B cell (primary cell): ENCODE measurements at regions not wholly inside any gene's neighbourhood (a gene's known extent, or its start where the extent isn't known, plus 50 kb on each side); places are given as distances from the start of the nearest gene placed in this dataset.
A peak's percentile ranks its signal among the peaks of the same experiment; 100 is the strongest.

Experiments
- ATAC-seq: fragments of 200-7000 bp; cut with Tn5 transposase; one replicate; pipeline ENCODE4 v1.10.0; 2021; ENCODE audit warnings: low read depth, mild to moderate bottlenecking, moderate number of reproducible peaks, moderate library complexity
- CTCF ChIA-PET: fragments of 350-600 bp; sonication (Branson Sonifier 250); formaldehyde crosslinking; loops from one replicate; lab custom pipeline; 2021; ENCODE audit warnings: antibody characterized with exemption, inconsistent platforms; lab: Charles Lee
- POLR2A ChIA-PET: fragments of 350-600 bp; sonication (Branson Sonifier 250); formaldehyde crosslinking; loops from one replicate; lab custom pipeline; 2021; ENCODE audit warnings: antibody characterized with exemption; lab: Charles Lee
- DNase-seq: peaks from one replicate; pipeline ENCODE4 v3.0.0; 2013
- H2AFZ ChIP-seq: 2 replicates; pipeline ENCODE4 v1.6.1; 2012; ENCODE audit warnings: mild to moderate bottlenecking, low read depth, low read length; ENCODE audit not compliant: insufficient read depth, poor library complexity, severe bottlenecking
- H3K27ac ChIP-seq, 2 donors: 1 replicate in 1 of 2; 2 replicates in 1 of 2; pipeline ENCODE4 v1.5.1; 2012 to 2013; ENCODE audit warnings: low read length in 2 of 2, mild to moderate bottlenecking in 2 of 2, moderate library complexity in 1 of 2
- H3K27me3 ChIP-seq, 4 experiments: fragments of 200-600 bp in 1 of 4; sonication (generic) in 1 of 4; replicated peaks in 1 of 4; 1 replicate in 2 of 4; 2 replicates in 2 of 4; pipeline versions ENCODE4 v1.6.1 to v1.7.0; 2013 to 2016; ENCODE audit warnings: low read length in 3 of 4, mild to moderate bottlenecking in 2 of 4, mixed read lengths in 1 of 4, moderate library complexity in 1 of 4; ENCODE audit not compliant: insufficient read depth in 4 of 4, control insufficient read depth in 3 of 4; ENCODE audit errors: control extremely low read depth in 1 of 4
- H3K36me3 ChIP-seq, 2 experiments: replicated peaks in 1 of 2; 1 replicate in 1 of 2; 2 replicates in 1 of 2; pipeline versions ENCODE4 v1.6.1 to v1.7.1; 2013; ENCODE audit warnings: low read length in 1 of 2; ENCODE audit not compliant: insufficient read depth in 2 of 2, control insufficient read depth in 1 of 2; ENCODE audit errors: control extremely low read depth in 1 of 2, extremely low read depth in 1 of 2
- H3K4me1 ChIP-seq, 2 donors: fragments of 200-600 bp in 1 of 2; sonication (generic) in 1 of 2; 1 replicate in 1 of 2; 2 replicates in 1 of 2; pipeline versions ENCODE4 v1.5.1 to v1.6.1; 2013 to 2017; ENCODE audit warnings: low read length in 2 of 2; ENCODE audit not compliant: control insufficient read depth in 2 of 2, insufficient read depth in 2 of 2
- H3K4me2 ChIP-seq: replicated peaks from 2 replicates; pipeline ENCODE3; 2012; ENCODE audit warnings: mild to moderate bottlenecking, low read depth, low read length; ENCODE audit not compliant: poor library complexity, severe bottlenecking
- H3K4me3 ChIP-seq, 5 experiments: fragments of 200-600 bp in 1 of 5; sonication (generic) in 1 of 5; 1 replicate in 3 of 5; 2 replicates in 2 of 5; pipeline versions ENCODE4 v1.5.1 to v1.7.0; 2011 to 2016; ENCODE audit warnings: low read length in 4 of 5, mild to moderate bottlenecking in 4 of 5, low read depth in 2 of 5, control low read depth in 1 of 5, moderate library complexity in 1 of 5; ENCODE audit not compliant: insufficient read depth in 1 of 5; ENCODE audit errors: control extremely low read depth in 1 of 5, extremely low read depth in 1 of 5
- H3K79me2 ChIP-seq: fragments of 200-600 bp; sonication (generic); one replicate; pipeline ENCODE4 v1.6.0; 2016; ENCODE audit warnings: low read length; ENCODE audit not compliant: control insufficient read depth, insufficient read depth
- H3K9ac ChIP-seq: fragments of 200-600 bp; sonication (generic); 2 replicates; pipeline ENCODE4 v1.6.1; 2017; ENCODE audit warnings: mild to moderate bottlenecking, low read length, moderate library complexity
- H3K9me3 ChIP-seq, 3 donors: one replicate each; pipeline versions ENCODE4 v1.6.1 to v1.7.1; 2013; ENCODE audit warnings: low read length in 2 of 3; ENCODE audit not compliant: control insufficient read depth in 2 of 3, insufficient read depth in 1 of 3; ENCODE audit errors: control extremely low read depth in 1 of 3
- H4K20me1 ChIP-seq: 2 replicates; pipeline ENCODE4 v1.6.0; 2012; ENCODE audit warnings: mild to moderate bottlenecking, low read length; ENCODE audit not compliant: insufficient read depth, control insufficient read depth, poor library complexity, severe bottlenecking
- H3K27ac Mint-ChIP-seq: one replicate; pipeline ENCODE4 v1.8.0; 2021; ENCODE audit warnings: mixed read lengths
- H3K27me3 Mint-ChIP-seq: one replicate; pipeline ENCODE4 v1.8.0; 2021; ENCODE audit warnings: mixed read lengths
- H3K4me1 Mint-ChIP-seq: one replicate; pipeline ENCODE4 v1.8.0; 2021; ENCODE audit warnings: mixed read lengths
- H3K4me3 Mint-ChIP-seq: one replicate; pipeline ENCODE4 v1.8.0; 2021; ENCODE audit warnings: mixed read lengths
- H3K9me3 Mint-ChIP-seq: one replicate; pipeline ENCODE4 v1.8.0; 2022; ENCODE audit warnings: mixed read lengths; ENCODE audit not compliant: insufficient read depth
- CTCF ChIP-seq: fragments of 200-600 bp; IDR thresholded peaks from one replicate; pipeline ENCODE4 v1.8.0; 2022; ENCODE audit warnings: antibody characterized with exemption, mild to moderate bottlenecking
- EZH2 ChIP-seq: IDR thresholded peaks from 2 replicates; pipeline ENCODE4 v1.6.1; 2012; ENCODE audit warnings: borderline replicate concordance, low read depth, mild to moderate bottlenecking, moderate library complexity, low read length; ENCODE audit not compliant: insufficient read depth, poor library complexity, severe bottlenecking
- WGBS: methylation state at CpG from one replicate; pipeline ENCODE4 v1.1.5; 2013; ENCODE audit warnings: missing lambda C conversion rate; ENCODE audit not compliant: insufficient coverage; 5-methylcytosine and 5-hydroxymethylcytosine counted together
- intact Hi-C: fragments of 100-400 bp; cut with micrococcal nuclease; formaldehyde crosslinking; loops from one replicate; pipeline ENCODE4 v1.10.0; 2022

GRCh38 chr3:152669560-152669959 is 165.4 kb upstream of the P2RY1 start:
- H3K27ac ChIP-seq: no peak overlapping the region
- Mint-ChIP-seq H3K4me3 (no peak overlapping the region), H3K9me3 (no peaks in the 10 kb centered on the region), H3K4me1 (peaks cover 3% of the 10 kb centered on the region), H3K27ac (no peak overlapping the region), H3K27me3 (peaks cover 26% of the 10 kb centered on the region)
- no peak for ATAC-seq
- H3K4me1 ChIP-seq: no peaks in the 10 kb centered on the region
- TF ChIP-seq EZH2: no peak
- no peak for TF ChIP-seq CTCF
- H3K79me2 ChIP-seq: no peaks in the 10 kb centered on the region
- DNase-seq: no peak
- H3K27me3 ChIP-seq: peaks cover 0 to 4% (median 1%) of the 10 kb centered on the region in 4 experiments
- no peak overlapping the region for H3K4me2 ChIP-seq
- POLR2A ChIA-PET: no interaction called here
- H2AFZ ChIP-seq: no peak overlapping the region
- no peaks in the 10 kb centered on the region for H4K20me1 ChIP-seq
- no peaks in the 10 kb centered on the region for H3K9me3 ChIP-seq
- H3K4me3 ChIP-seq: no peak overlapping the region
- CTCF ChIA-PET: no interaction called here
- H3K36me3 ChIP-seq: no peaks in the 10 kb centered on the region
- WGBS: 100% methylated on average over 1 of the region's 4 CpGs
- intact Hi-C loops: no loop called here
- no peak overlapping the region for H3K9ac ChIP-seq

GRCh38 chr3:152671446-152672319 is 163.2 kb upstream of the P2RY1 start:
- DNase-seq (no peak), ATAC-seq (no peak)
- Mint-ChIP-seq H3K27ac (no peak overlapping the region), H3K4me1 (peaks cover 3% of the 10 kb centered on the region), H3K9me3 (no peaks in the 10 kb centered on the region), H3K4me3 (no peak overlapping the region), H3K27me3 (peaks cover 21% of the 10 kb centered on the region)
- H3K27ac ChIP-seq: no peak overlapping the region
- no peak overlapping the region for H3K4me2 ChIP-seq
- no peak overlapping the region for H3K9ac ChIP-seq
- no peaks in the 10 kb centered on the region for H3K36me3 ChIP-seq
- H2AFZ ChIP-seq: peak overlapping the region; percentile 13
- no peaks in the 10 kb centered on the region for H3K4me1 ChIP-seq
- ChIA-PET CTCF (no interaction called here), POLR2A (no interaction called here)
- no peak for TF ChIP-seq CTCF
- no peak for TF ChIP-seq EZH2
- no peak overlapping the region for H3K4me3 ChIP-seq
- H4K20me1 ChIP-seq: no peaks in the 10 kb centered on the region
- H3K9me3 ChIP-seq: no peaks in the 10 kb centered on the region
- H3K27me3 ChIP-seq: peaks cover 0 to 6% (median 2%) of the 10 kb centered on the region in 4 experiments
- no peaks in the 10 kb centered on the region for H3K79me2 ChIP-seq
- 9% methylated on average over 4 of the region's 8 CpGs for WGBS
- intact Hi-C loops: no loop called here
